ENCODE measurements at regions not wholly inside any gene's neighbourhood (a gene's known extent, or its start where the extent isn't known, plus 50 kb on each side); places are given as distances from the start of the nearest gene placed in this dataset.

GRCh38 chr10:107529350-107529749 is 364.8 kb upstream of the SORCS1 start:
- no peak for TF ChIP-seq CTCF (IDR thresholded peaks at IDR 0.05)
- no peak for TF ChIP-seq POLR2A (IDR thresholded peaks at IDR 0.05)

Data from testis (tissue), 2 donors.